K562 (cell line): ENCODE measurements at regions not wholly inside any gene's neighbourhood (a gene's known extent, or its start where the extent isn't known, plus 50 kb on each side); places are given as distances from the start of the nearest gene placed in this dataset.

Experiments
- ATAC-seq: fragments of 200-7000 bp; cut with Tn5 transposase; 3 replicates; pipeline ENCODE4 v1.9.1; 2020; ENCODE audit warnings: moderate library complexity
- BruUV-seq: library from RNA; stranded (reverse); fragments of 400-500 nt; replicated peaks from 2 replicates; lab custom pipeline; 2021; lab: Mats Ljungman, UMichigan
- CTCF ChIA-PET: fragments of 300-600 bp; formaldehyde crosslinking; extraction: SDS; loops from one replicate; lab custom pipeline; 2021; ENCODE audit warnings: low intra/inter-chr PET ratio; lab: Yijun Ruan, JAX
- POLR2A ChIA-PET: fragments of 300-600, 350-650 bp; sonication (Branson Sonifier 250); formaldehyde crosslinking; extraction: SDS; loops from one replicate; lab custom pipeline; 2021; ENCODE audit warnings: antibody characterized with exemption, inconsistent platforms; lab: Yijun Ruan, JAX
- DNase-seq, 4 experiments: peaks; one replicate each; pipeline versions ENCODE4 v3.0.0 to v3.0.0-alpha.2; 2011 to 2018; ENCODE audit warnings: low spot score in 3 of 4, mixed read lengths in 3 of 4; ENCODE audit errors: extremely low read depth in 1 of 4
- FAIRE-seq: peaks from 2 replicates; lab custom pipeline; 2011; peaks lifted over from hg19 to GRCh38; lab: Jason Lieb, UNC
- H2AFZ ChIP-seq: 2 replicates; pipeline ENCODE4 v1.6.0; 2011; ENCODE audit warnings: low read depth, low read length, control low read depth, inconsistent platforms
- H3K27ac ChIP-seq: fragments of 200-600 bp; 3 replicates; pipeline ENCODE4 v1.8.0; 2011; ENCODE audit warnings: low read depth, mild to moderate bottlenecking, control low read depth, inconsistent platforms, low read length, moderate library complexity, mixed read lengths; ENCODE audit errors: extremely low read depth
- H3K27me3 ChIP-seq, 2 experiments: fragments of 300-600 bp in 1 of 2; 2 replicates in 1 of 2; 3 replicates in 1 of 2; pipeline versions ENCODE4 v1.6.0 to v1.8.0; 2011; ENCODE audit warnings: inconsistent platforms in 2 of 2, low read length in 2 of 2, mild to moderate bottlenecking in 1 of 2, mixed read lengths in 1 of 2, moderate library complexity in 1 of 2; ENCODE audit not compliant: control insufficient read depth in 2 of 2, insufficient read depth in 2 of 2
- H3K36me3 ChIP-seq: fragments of 300-600 bp; 3 replicates; pipeline ENCODE4 v1.8.0; 2011; ENCODE audit warnings: mild to moderate bottlenecking, low read length, inconsistent platforms; ENCODE audit not compliant: control insufficient read depth, insufficient read depth
- H3K4me1 ChIP-seq, 2 experiments: fragments of 200-600 bp in 1 of 2; replicated peaks in 1 of 2; 2 replicates in 1 of 2; 3 replicates in 1 of 2; pipeline versions ENCODE4 v1.5.1 to v1.8.0; 2011; ENCODE audit warnings: inconsistent platforms in 2 of 2, low read length in 2 of 2, mild to moderate bottlenecking in 1 of 2, mixed read lengths in 1 of 2, moderate library complexity in 1 of 2; ENCODE audit not compliant: control insufficient read depth in 2 of 2, insufficient read depth in 2 of 2
- H3K4me2 ChIP-seq: 2 replicates; pipeline ENCODE4 v1.6.1; 2011; ENCODE audit warnings: low read length, control low read depth, inconsistent platforms, mixed read lengths; ENCODE audit not compliant: insufficient read depth
- H3K4me3 ChIP-seq: fragments of 200-600 bp; sonication (generic), shearing (Covaris generic); 2 replicates; pipeline ENCODE4 v1.5.1; 2016; ENCODE audit warnings: control low read depth, inconsistent platforms
- H3K79me2 ChIP-seq: fragments of 200-600 bp; 3 replicates; pipeline ENCODE4 v1.8.0; 2011; ENCODE audit warnings: low read length, inconsistent platforms; ENCODE audit not compliant: control insufficient read depth, insufficient read depth
- H3K9ac ChIP-seq, 2 experiments: 2 replicates each; pipeline versions ENCODE4 v1.6.0 to v1.6.1; 2011; ENCODE audit warnings: low read depth in 2 of 2, low read length in 2 of 2, control low read depth in 1 of 2, inconsistent platforms in 1 of 2, mild to moderate bottlenecking in 1 of 2, mixed read lengths in 1 of 2; ENCODE audit not compliant: insufficient read depth in 1 of 2
- H3K9me1 ChIP-seq: one replicate; pipeline ENCODE4 v1.6.0; 2011; ENCODE audit warnings: inconsistent platforms, mild to moderate bottlenecking, low read length, moderate library complexity; ENCODE audit not compliant: control insufficient read depth, insufficient read depth
- H3K9me3 ChIP-seq: replicated peaks from 2 replicates; pipeline ENCODE4 v1.5.1; 2011; ENCODE audit warnings: low read depth, low read length, inconsistent platforms; ENCODE audit not compliant: control insufficient read depth, insufficient read depth
- H4K20me1 ChIP-seq: replicated peaks from 2 replicates; pipeline ENCODE4 v1.6.1; 2011; ENCODE audit warnings: low read length, inconsistent platforms, mixed read lengths; ENCODE audit not compliant: control insufficient read depth, insufficient read depth
- CSDE1 ChIP-seq, 2 experiments: fragments of 450-650 bp; IDR thresholded peaks; 2 replicates each; pipeline ENCODE4 v1.6.1; 2016; ENCODE audit warnings: mild to moderate bottlenecking in 1 of 2
- FOSL1 ChIP-seq: fragments of 200-800 bp; sonication (Bioruptor generic); conservative IDR thresholded peaks from 2 replicates; pipeline ENCODE4 v1.6.1; 2016; ENCODE audit warnings: missing genetic modification characterization, missing compliant biosample characterization
- FOXJ3 ChIP-seq: sonication (generic); formaldehyde crosslinking; IDR thresholded peaks from 2 replicates; pipeline ENCODE4 v1.4.0; 2020; ENCODE audit warnings: mild to moderate bottlenecking, missing genetic modification reagents
- GTF2A2 ChIP-seq: IDR thresholded peaks from 2 replicates; pipeline ENCODE4 v1.6.1; 2016; ENCODE audit warnings: mild to moderate bottlenecking, missing genetic modification characterization, missing compliant biosample characterization
- MXI1 ChIP-seq: IDR thresholded peaks from 2 replicates; pipeline ENCODE4 v1.6.1; 2011; ENCODE audit warnings: low read depth, mild to moderate bottlenecking, improper control_type of control experiment, low read length
- ZNF184 ChIP-seq: sonication (generic); formaldehyde crosslinking; IDR thresholded peaks from 2 replicates; pipeline ENCODE4 v1.5.0; 2020; ENCODE audit warnings: missing genetic modification reagents
- WGBS: fragments of 100-300 bp; shearing (Covaris generic); methylation state at CpG from one replicate; pipeline ENCODE4 v1.1.6; 2016; ENCODE audit warnings: low coverage, mixed read lengths; ENCODE audit not compliant: insufficient coverage; ENCODE audit errors: missing lambda C conversion rate; 5-methylcytosine and 5-hydroxymethylcytosine counted together
- in situ Hi-C: fragments of 300-500 bp; cut with MboI; formaldehyde crosslinking; loops from 4 replicates; pipeline ENCODE4 v1.15.0; 2018; ENCODE audit warnings: inconsistent platforms, mixed read lengths
- intact Hi-C: fragments of 100-400 bp; cut with micrococcal nuclease; formaldehyde crosslinking; loops from 2 replicates; pipeline ENCODE4 v1.14.2; 2022
- TF ChIP-seq, protein P1 (sequence below): fragments of 450-650 bp; conservative IDR thresholded peaks from 2 replicates; pipeline ENCODE4 v1.6.1; 2016; ENCODE audit warnings: missing genetic modification characterization, low read depth, mild to moderate bottlenecking, control low read depth, missing compliant biosample characterization
- TF ChIP-seq, protein P2 (sequence below): IDR thresholded peaks from 2 replicates; pipeline ENCODE4 v1.6.1; 2014; ENCODE audit warnings: antibody characterized with exemption
- TF ChIP-seq, protein P3 (sequence below): fragments of 250-450 bp; sonication (Bioruptor Pico); IDR thresholded peaks from 2 replicates; pipeline ENCODE4 v1.9.0; 2021; ENCODE audit warnings: mild to moderate bottlenecking, inconsistent platforms
- TF ChIP-seq, protein P4 (sequence below): fragments of 250-450 bp; sonication (Bioruptor Pico); IDR thresholded peaks from 2 replicates; pipeline ENCODE4 v1.5.0; 2022; ENCODE audit warnings: mild to moderate bottlenecking
- TF ChIP-seq, protein P5 (sequence below): sonication (generic); formaldehyde crosslinking; IDR thresholded peaks from 2 replicates; pipeline ENCODE4 v1.8.0; 2022; ENCODE audit warnings: mild to moderate bottlenecking, missing genetic modification reagents, borderline replicate concordance
- TF ChIP-seq, protein P6 (sequence below): fragments of 250-450 bp; sonication (Bioruptor Pico); IDR thresholded peaks from 2 replicates; pipeline ENCODE4 v1.4.0; 2020; ENCODE audit warnings: mild to moderate bottlenecking, moderate library complexity

DNA sequence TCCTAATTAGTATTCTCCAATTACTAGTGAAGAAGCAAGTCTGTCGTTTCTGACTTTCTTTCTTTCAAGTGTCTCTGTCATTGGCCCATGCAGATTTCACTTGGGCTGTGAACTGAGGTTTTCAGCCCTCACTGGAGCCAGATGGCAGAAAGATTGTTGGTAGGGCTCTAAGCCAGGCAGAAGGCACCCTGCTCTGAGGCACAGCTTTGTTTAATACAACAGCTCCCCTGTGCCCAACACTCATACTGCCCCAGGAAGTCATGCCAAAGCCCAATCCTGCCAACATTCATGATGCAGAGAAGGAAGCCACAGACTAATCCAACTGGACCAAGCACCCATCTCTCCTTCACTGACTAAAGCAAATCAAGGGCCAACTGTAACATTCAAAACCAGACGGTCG is 117.1 kb upstream of the FRG1 start:
- WGBS, result 7% methylated on average over 3 of the region's 3 CpGs
- intact Hi-C loops, result no loop called here
- H2AFZ ChIP-seq, result no peak overlapping the region
- DNase-seq, result no peak
- no peaks in the 10 kb centered on the region for H3K4me1 ChIP-seq
- no peak for FAIRE-seq
- ATAC-seq, result no peak
- H3K9ac ChIP-seq, result no peak overlapping the region
- BruUV-seq, result no TSS peak
- H3K4me2 ChIP-seq, result no peak overlapping the region
- H4K20me1 ChIP-seq, result no peaks in the 10 kb centered on the region
- no peaks in the 10 kb centered on the region for H3K9me3 ChIP-seq
- H3K79me2 ChIP-seq, result no peaks in the 10 kb centered on the region
- no peak overlapping the region for H3K4me3 ChIP-seq
- H3K9me1 ChIP-seq, result no peaks in the 10 kb centered on the region
- no peaks in the 10 kb centered on the region for H3K27me3 ChIP-seq
- ChIA-PET CTCF (no interaction called here), POLR2A (no interaction called here)
- no peaks in the 10 kb centered on the region for H3K36me3 ChIP-seq
- H3K27ac ChIP-seq, result no peak overlapping the region
- in situ Hi-C loops, result no loop called here
- TF ChIP-seq, protein P1, sequence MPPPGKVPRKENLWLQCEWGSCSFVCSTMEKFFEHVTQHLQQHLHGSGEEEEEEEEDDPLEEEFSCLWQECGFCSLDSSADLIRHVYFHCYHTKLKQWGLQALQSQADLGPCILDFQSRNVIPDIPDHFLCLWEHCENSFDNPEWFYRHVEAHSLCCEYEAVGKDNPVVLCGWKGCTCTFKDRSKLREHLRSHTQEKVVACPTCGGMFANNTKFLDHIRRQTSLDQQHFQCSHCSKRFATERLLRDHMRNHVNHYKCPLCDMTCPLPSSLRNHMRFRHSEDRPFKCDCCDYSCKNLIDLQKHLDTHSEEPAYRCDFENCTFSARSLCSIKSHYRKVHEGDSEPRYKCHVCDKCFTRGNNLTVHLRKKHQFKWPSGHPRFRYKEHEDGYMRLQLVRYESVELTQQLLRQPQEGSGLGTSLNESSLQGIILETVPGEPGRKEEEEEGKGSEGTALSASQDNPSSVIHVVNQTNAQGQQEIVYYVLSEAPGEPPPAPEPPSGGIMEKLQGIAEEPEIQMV (tag), result no peak
- TF ChIP-seq, protein P2, sequence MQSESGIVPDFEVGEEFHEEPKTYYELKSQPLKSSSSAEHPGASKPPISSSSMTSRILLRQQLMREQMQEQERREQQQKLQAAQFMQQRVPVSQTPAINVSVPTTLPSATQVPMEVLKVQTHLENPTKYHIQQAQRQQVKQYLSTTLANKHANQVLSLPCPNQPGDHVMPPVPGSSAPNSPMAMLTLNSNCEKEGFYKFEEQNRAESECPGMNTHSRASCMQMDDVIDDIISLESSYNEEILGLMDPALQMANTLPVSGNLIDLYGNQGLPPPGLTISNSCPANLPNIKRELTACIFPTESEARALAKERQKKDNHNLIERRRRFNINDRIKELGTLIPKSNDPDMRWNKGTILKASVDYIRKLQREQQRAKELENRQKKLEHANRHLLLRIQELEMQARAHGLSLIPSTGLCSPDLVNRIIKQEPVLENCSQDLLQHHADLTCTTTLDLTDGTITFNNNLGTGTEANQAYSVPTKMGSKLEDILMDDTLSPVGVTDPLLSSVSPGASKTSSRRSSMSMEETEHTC, result no peak
- TF ChIP-seq GTF2A2 (no peak), FOSL1 (tag) (no peak), CSDE1 (IDR thresholded peaks at IDR 0.05) (no peak), FOXJ3 (CRISPR knock-in tag) (no peak), ZNF184 (no peak), MXI1 (no peak)
- TF ChIP-seq, protein P3, sequence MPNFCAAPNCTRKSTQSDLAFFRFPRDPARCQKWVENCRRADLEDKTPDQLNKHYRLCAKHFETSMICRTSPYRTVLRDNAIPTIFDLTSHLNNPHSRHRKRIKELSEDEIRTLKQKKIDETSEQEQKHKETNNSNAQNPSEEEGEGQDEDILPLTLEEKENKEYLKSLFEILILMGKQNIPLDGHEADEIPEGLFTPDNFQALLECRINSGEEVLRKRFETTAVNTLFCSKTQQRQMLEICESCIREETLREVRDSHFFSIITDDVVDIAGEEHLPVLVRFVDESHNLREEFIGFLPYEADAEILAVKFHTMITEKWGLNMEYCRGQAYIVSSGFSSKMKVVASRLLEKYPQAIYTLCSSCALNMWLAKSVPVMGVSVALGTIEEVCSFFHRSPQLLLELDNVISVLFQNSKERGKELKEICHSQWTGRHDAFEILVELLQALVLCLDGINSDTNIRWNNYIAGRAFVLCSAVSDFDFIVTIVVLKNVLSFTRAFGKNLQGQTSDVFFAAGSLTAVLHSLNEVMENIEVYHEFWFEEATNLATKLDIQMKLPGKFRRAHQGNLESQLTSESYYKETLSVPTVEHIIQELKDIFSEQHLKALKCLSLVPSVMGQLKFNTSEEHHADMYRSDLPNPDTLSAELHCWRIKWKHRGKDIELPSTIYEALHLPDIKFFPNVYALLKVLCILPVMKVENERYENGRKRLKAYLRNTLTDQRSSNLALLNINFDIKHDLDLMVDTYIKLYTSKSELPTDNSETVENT (CRISPR knock-in tag), result no peak
- TF ChIP-seq, protein P4, sequence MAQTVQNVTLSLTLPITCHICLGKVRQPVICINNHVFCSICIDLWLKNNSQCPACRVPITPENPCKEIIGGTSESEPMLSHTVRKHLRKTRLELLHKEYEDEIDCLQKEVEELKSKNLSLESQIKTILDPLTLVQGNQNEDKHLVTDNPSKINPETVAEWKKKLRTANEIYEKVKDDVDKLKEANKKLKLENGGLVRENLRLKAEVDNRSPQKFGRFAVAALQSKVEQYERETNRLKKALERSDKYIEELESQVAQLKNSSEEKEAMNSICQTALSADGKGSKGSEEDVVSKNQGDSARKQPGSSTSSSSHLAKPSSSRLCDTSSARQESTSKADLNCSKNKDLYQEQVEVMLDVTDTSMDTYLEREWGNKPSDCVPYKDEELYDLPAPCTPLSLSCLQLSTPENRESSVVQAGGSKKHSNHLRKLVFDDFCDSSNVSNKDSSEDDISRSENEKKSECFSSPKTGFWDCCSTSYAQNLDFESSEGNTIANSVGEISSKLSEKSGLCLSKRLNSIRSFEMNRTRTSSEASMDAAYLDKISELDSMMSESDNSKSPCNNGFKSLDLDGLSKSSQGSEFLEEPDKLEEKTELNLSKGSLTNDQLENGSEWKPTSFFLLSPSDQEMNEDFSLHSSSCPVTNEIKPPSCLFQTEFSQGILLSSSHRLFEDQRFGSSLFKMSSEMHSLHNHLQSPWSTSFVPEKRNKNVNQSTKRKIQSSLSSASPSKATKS, result no peak
- TF ChIP-seq, protein P5, sequence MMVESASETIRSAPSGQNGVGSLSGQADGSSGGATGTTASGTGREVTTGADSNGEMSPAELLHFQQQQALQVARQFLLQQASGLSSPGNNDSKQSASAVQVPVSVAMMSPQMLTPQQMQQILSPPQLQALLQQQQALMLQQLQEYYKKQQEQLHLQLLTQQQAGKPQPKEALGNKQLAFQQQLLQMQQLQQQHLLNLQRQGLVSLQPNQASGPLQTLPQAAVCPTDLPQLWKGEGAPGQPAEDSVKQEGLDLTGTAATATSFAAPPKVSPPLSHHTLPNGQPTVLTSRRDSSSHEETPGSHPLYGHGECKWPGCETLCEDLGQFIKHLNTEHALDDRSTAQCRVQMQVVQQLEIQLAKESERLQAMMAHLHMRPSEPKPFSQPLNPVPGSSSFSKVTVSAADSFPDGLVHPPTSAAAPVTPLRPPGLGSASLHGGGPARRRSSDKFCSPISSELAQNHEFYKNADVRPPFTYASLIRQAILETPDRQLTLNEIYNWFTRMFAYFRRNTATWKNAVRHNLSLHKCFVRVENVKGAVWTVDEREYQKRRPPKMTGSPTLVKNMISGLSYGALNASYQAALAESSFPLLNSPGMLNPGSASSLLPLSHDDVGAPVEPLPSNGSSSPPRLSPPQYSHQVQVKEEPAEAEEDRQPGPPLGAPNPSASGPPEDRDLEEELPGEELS (CRISPR knock-in tag), result no peak
- TF ChIP-seq, protein P6, sequence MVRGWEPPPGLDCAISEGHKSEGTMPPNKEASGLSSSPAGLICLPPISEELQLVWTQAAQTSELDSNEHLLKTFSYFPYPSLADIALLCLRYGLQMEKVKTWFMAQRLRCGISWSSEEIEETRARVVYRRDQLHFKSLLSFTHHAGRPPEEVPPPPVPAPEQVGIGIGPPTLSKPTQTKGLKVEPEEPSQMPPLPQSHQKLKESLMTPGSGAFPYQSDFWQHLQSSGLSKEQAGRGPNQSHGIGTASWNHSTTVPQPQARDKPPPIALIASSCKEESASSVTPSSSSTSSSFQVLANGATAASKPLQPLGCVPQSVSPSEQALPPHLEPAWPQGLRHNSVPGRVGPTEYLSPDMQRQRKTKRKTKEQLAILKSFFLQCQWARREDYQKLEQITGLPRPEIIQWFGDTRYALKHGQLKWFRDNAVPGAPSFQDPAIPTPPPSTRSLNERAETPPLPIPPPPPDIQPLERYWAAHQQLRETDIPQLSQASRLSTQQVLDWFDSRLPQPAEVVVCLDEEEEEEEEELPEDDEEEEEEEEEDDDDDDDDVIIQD, result no peak
